HL-60 (cell line): ENCODE measurements at regions not wholly inside any gene's neighbourhood (a gene's known extent, or its start where the extent isn't known, plus 50 kb on each side); places are given as distances from the start of the nearest gene placed in this dataset.

Source experiments
- DNase-seq, 2 experiments: peaks; one replicate each; pipeline ENCODE4 v3.0.0-alpha.2; 2010 to 2020; ENCODE audit warnings: low read depth in 1 of 2, low spot score in 1 of 2
- H3K27ac ChIP-seq: fragments of 250-450 bp; sonication (Bioruptor Pico); replicated peaks from 2 replicates; pipeline ENCODE4 v1.5.1; 2020; ENCODE audit warnings: mild to moderate bottlenecking, moderate library complexity
- H3K27me3 ChIP-seq: fragments of 250-450 bp; sonication (Bioruptor Pico); 2 replicates; pipeline ENCODE4 v1.5.1; 2021; ENCODE audit warnings: mild to moderate bottlenecking, moderate library complexity; ENCODE audit not compliant: insufficient read depth, poor library complexity, severe bottlenecking
- H3K4me3 ChIP-seq: replicated peaks from 2 replicates; pipeline ENCODE4 v1.5.1; 2011; ENCODE audit warnings: mild to moderate bottlenecking, control low read depth, low read length; ENCODE audit not compliant: insufficient read depth
- CTCF ChIP-seq: IDR thresholded peaks from one replicate; pipeline ENCODE4 v1.5.1; 2011; ENCODE audit warnings: low read length, control low read depth, inconsistent platforms; ENCODE audit not compliant: insufficient read depth
- GABPA ChIP-seq: IDR thresholded peaks from 2 replicates; pipeline ENCODE4 v1.6.1; 2012; ENCODE audit warnings: low read depth
- POLR2AphosphoS5 ChIP-seq: IDR thresholded peaks from 2 replicates; pipeline ENCODE4 v1.6.1; 2012; ENCODE audit warnings: low read depth
- REST ChIP-seq: IDR thresholded peaks from 2 replicates; pipeline ENCODE4 v1.6.1; 2012; ENCODE audit warnings: low read depth; ENCODE audit not compliant: insufficient replicate concordance
- SPI1 ChIP-seq: IDR thresholded peaks from 2 replicates; pipeline ENCODE4 v1.6.1; 2012; ENCODE audit warnings: low read depth, mild to moderate bottlenecking, borderline replicate concordance

GRCh38 chr3:16739541-16740105 is 134.4 kb upstream of the DAZL start:
- Histone ChIP-seq H3K27ac (no peak overlapping the region), H3K4me3 (no peak overlapping the region), H3K27me3 (no peaks in the 10 kb centered on the region)
- TF ChIP-seq REST (no peak), POLR2AphosphoS5 (no peak), GABPA (no peak), CTCF (no peak), SPI1 (no peak)
- DNase-seq = no peak

GRCh38 chr3:16740515-16740914 is 135.3 kb upstream of the DAZL start:
- Histone ChIP-seq H3K4me3 (no peak overlapping the region), H3K27me3 (no peaks in the 10 kb centered on the region), H3K27ac (no peak overlapping the region)
- TF ChIP-seq SPI1 (no peak), POLR2AphosphoS5 (no peak), GABPA (no peak), REST (no peak), CTCF (no peak)
- no peak for DNase-seq

GRCh38 chr3:16741103-16741758 is 136.0 kb upstream of the DAZL start:
- Histone ChIP-seq H3K27me3 (no peaks in the 10 kb centered on the region), H3K4me3 (no peak overlapping the region), H3K27ac (no peak overlapping the region)
- TF ChIP-seq REST = no peak
- TF ChIP-seq GABPA = no peak
- TF ChIP-seq POLR2AphosphoS5 = no peak
- no peak for TF ChIP-seq SPI1
- no peak for TF ChIP-seq CTCF
- DNase-seq = no peak
